Neural cell (in vitro differentiated cells): ENCODE measurements at regions not wholly inside any gene's neighbourhood (a gene's known extent, or its start where the extent isn't known, plus 50 kb on each side); places are given as distances from the start of the nearest gene placed in this dataset.

ENCODE experiments used
- EP300 ChIP-seq: fragments of 450-650 bp; conservative IDR thresholded peaks from 2 replicates; pipeline ENCODE4 v1.6.1; 2014; ENCODE audit warnings: antibody characterized with exemption, mild to moderate bottlenecking, moderate library complexity; ENCODE audit not compliant: poor library complexity, severe bottlenecking
- EZH2 ChIP-seq: fragments of 200-600, 300-800 bp; shearing (Covaris generic), sonication (generic); IDR thresholded peaks from 2 replicates; pipeline ENCODE4 v1.6.1; 2014; ENCODE audit warnings: antibody characterized with exemption, low read length, borderline replicate concordance, mild to moderate bottlenecking; ENCODE audit not compliant: insufficient read depth, poor library complexity, severe bottlenecking
- MXI1 ChIP-seq: fragments of 450-650 bp; conservative IDR thresholded peaks from 2 replicates; pipeline ENCODE4 v1.6.1; 2014; ENCODE audit warnings: antibody characterized with exemption, mild to moderate bottlenecking; ENCODE audit not compliant: poor library complexity, severe bottlenecking
- POLR2AphosphoS5 ChIP-seq: IDR thresholded peaks from 2 replicates; pipeline ENCODE4 v1.6.1; 2012
- RAD21 ChIP-seq: fragments of 450-650 bp; conservative IDR thresholded peaks from 2 replicates; pipeline ENCODE4 v1.6.1; 2014; ENCODE audit warnings: antibody characterized with exemption, mild to moderate bottlenecking, moderate library complexity
- TAF1 ChIP-seq: IDR thresholded peaks from 2 replicates; pipeline ENCODE4 v1.6.1; 2012; ENCODE audit warnings: low read depth
- TF ChIP-seq, protein P1 (sequence below): fragments of 450-650 bp; IDR thresholded peaks from 2 replicates; pipeline ENCODE4 v1.5.1; 2014; ENCODE audit warnings: antibody characterized with exemption, mild to moderate bottlenecking, moderate library complexity; ENCODE audit not compliant: poor library complexity, severe bottlenecking
- TF ChIP-seq, protein P2 (sequence below): IDR thresholded peaks from 2 replicates; pipeline ENCODE4 v1.6.1; 2012; ENCODE audit warnings: borderline replicate concordance

DNA sequence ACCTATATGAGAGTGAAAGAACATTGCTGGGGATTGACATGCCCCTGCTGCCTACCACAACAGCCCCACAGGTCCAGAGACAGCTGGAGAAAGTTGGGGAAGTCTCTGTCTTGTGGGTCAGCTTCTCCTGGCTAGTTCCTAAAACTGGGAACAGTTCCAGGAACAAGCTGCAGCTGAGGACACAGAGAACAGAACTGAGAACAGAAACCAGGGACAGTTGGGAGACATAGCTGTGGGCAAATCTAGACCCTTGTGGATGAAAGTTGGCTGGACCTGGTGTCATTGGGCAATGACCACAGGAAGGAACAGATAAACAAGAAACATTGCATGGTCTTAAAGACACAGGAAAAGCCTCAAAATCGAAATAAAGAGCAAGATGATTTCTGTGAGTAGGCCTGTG is 58.3 kb upstream of the MOCS2 start:
- TF ChIP-seq, protein P1, sequence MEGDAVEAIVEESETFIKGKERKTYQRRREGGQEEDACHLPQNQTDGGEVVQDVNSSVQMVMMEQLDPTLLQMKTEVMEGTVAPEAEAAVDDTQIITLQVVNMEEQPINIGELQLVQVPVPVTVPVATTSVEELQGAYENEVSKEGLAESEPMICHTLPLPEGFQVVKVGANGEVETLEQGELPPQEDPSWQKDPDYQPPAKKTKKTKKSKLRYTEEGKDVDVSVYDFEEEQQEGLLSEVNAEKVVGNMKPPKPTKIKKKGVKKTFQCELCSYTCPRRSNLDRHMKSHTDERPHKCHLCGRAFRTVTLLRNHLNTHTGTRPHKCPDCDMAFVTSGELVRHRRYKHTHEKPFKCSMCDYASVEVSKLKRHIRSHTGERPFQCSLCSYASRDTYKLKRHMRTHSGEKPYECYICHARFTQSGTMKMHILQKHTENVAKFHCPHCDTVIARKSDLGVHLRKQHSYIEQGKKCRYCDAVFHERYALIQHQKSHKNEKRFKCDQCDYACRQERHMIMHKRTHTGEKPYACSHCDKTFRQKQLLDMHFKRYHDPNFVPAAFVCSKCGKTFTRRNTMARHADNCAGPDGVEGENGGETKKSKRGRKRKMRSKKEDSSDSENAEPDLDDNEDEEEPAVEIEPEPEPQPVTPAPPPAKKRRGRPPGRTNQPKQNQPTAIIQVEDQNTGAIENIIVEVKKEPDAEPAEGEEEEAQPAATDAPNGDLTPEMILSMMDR, result no peak
- TF ChIP-seq RAD21 (no peak), TAF1 (no peak), EZH2 (no peak), EP300 (no peak), POLR2AphosphoS5 (no peak), MXI1 (no peak)
- TF ChIP-seq, protein P2, sequence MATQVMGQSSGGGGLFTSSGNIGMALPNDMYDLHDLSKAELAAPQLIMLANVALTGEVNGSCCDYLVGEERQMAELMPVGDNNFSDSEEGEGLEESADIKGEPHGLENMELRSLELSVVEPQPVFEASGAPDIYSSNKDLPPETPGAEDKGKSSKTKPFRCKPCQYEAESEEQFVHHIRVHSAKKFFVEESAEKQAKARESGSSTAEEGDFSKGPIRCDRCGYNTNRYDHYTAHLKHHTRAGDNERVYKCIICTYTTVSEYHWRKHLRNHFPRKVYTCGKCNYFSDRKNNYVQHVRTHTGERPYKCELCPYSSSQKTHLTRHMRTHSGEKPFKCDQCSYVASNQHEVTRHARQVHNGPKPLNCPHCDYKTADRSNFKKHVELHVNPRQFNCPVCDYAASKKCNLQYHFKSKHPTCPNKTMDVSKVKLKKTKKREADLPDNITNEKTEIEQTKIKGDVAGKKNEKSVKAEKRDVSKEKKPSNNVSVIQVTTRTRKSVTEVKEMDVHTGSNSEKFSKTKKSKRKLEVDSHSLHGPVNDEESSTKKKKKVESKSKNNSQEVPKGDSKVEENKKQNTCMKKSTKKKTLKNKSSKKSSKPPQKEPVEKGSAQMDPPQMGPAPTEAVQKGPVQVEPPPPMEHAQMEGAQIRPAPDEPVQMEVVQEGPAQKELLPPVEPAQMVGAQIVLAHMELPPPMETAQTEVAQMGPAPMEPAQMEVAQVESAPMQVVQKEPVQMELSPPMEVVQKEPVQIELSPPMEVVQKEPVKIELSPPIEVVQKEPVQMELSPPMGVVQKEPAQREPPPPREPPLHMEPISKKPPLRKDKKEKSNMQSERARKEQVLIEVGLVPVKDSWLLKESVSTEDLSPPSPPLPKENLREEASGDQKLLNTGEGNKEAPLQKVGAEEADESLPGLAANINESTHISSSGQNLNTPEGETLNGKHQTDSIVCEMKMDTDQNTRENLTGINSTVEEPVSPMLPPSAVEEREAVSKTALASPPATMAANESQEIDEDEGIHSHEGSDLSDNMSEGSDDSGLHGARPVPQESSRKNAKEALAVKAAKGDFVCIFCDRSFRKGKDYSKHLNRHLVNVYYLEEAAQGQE, result no peak
